Mucosa of descending colon (tissue), 3 donors: ENCODE measurements at regions not wholly inside any gene's neighbourhood (a gene's known extent, or its start where the extent isn't known, plus 50 kb on each side); places are given as distances from the start of the nearest gene placed in this dataset.
A peak's percentile ranks its signal among the peaks of the same experiment; 100 is the strongest.

ENCODE experiments used
- ATAC-seq: fragments of 200-7000 bp; cut with Tn5 transposase; one replicate; pipeline ENCODE4 v1.9.1; 2020; ENCODE audit warnings: mild to moderate bottlenecking, moderate library complexity
- DNase-seq, 3 donors: peaks; one replicate each; pipeline ENCODE4 v3.0.0-alpha.2; 2020
- H3K36me3 ChIP-seq: fragments of 200-600 bp; one replicate; pipeline ENCODE4 v1.8.0; 2021; ENCODE audit warnings: low read depth, mild to moderate bottlenecking
- H3K4me1 ChIP-seq: fragments of 200-600 bp; one replicate; pipeline ENCODE4 v1.8.0; 2021; ENCODE audit warnings: low read depth, mild to moderate bottlenecking
- H3K4me3 ChIP-seq: fragments of 200-600 bp; one replicate; pipeline ENCODE4 v1.8.0; 2021; ENCODE audit warnings: mild to moderate bottlenecking
- H3K9me3 ChIP-seq: fragments of 200-600 bp; one replicate; pipeline ENCODE4 v1.8.0; 2021; ENCODE audit warnings: mild to moderate bottlenecking
- intact Hi-C, 2 donors: fragments of 100-400 bp; cut with DNase I in 1 of 2; cut with micrococcal nuclease in 1 of 2; formaldehyde crosslinking; loops; one replicate each; pipeline versions ENCODE4 v1.11.0 to v1.11.1; 2022; cut with DNase I, micrococcal nuclease
- TF ChIP-seq, protein P1 (sequence below): fragments of 200-600 bp; IDR thresholded peaks from one replicate; pipeline ENCODE4 v1.8.0; 2022; ENCODE audit warnings: antibody characterized with exemption, mild to moderate bottlenecking
- donor health status: DM: no; HTN: no; CAD: no; lungs with moderate emphysema.
- donor health status: DM: no; HTN: no; CAD: no.
- donor health status: DM: no; HTN: yes; CAD: no.

- Histone ChIP-seq H3K9me3 (no peaks in the 10 kb centered on the region), H3K4me1 (no peaks in the 10 kb centered on the region), H3K36me3 (no peaks in the 10 kb centered on the region), H3K4me3 (no peak overlapping the region)
- intact Hi-C loops: no loop called here
- ATAC-seq (no peak), DNase-seq (no peak)
- TF ChIP-seq, protein P1, sequence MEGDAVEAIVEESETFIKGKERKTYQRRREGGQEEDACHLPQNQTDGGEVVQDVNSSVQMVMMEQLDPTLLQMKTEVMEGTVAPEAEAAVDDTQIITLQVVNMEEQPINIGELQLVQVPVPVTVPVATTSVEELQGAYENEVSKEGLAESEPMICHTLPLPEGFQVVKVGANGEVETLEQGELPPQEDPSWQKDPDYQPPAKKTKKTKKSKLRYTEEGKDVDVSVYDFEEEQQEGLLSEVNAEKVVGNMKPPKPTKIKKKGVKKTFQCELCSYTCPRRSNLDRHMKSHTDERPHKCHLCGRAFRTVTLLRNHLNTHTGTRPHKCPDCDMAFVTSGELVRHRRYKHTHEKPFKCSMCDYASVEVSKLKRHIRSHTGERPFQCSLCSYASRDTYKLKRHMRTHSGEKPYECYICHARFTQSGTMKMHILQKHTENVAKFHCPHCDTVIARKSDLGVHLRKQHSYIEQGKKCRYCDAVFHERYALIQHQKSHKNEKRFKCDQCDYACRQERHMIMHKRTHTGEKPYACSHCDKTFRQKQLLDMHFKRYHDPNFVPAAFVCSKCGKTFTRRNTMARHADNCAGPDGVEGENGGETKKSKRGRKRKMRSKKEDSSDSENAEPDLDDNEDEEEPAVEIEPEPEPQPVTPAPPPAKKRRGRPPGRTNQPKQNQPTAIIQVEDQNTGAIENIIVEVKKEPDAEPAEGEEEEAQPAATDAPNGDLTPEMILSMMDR: no peak
These were observed 211.7 kb downstream of the PLK2 start for GRCh38 chr5:58248221-58248620.

GRCh38 chr5:58246461-58246944, 213.4 kb downstream of the PLK2 start:
- Histone ChIP-seq H3K36me3 (no peaks in the 10 kb centered on the region), H3K4me3 (no peak overlapping the region), H3K4me1 (no peaks in the 10 kb centered on the region), H3K9me3 (no peaks in the 10 kb centered on the region)
- no peak for DNase-seq
- intact Hi-C loops: no loop called here
- TF ChIP-seq, protein P1: no peak
- ATAC-seq: no peak

DNA sequence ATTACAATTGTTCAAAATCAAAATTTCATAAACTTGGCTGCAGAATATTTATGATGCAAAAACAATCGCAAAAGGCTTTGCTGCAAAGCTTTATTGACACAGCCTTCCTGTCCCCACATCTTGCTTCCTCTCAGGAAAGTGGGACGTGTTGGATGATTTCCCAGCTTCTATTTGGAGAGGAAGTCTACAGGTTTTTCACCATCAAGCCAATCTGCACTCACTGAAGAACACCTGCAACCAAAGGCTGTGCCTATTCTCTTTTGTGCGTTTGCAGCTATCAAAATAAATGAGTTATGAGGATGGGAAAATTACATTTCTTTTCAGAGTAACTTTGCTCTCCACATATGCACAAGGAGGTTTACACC, 214.4 kb downstream of the PLK2 start:
- DNase-seq (no peak), ATAC-seq (no peak)
- no peak overlapping the region for H3K4me3 ChIP-seq

GRCh38 chr5:58244819-58245475, 214.9 kb downstream of the PLK2 start:
- Histone ChIP-seq H3K9me3 (no peaks in the 10 kb centered on the region), H3K36me3 (no peaks in the 10 kb centered on the region), H3K4me3 (no peak overlapping the region), H3K4me1 (no peaks in the 10 kb centered on the region)
- TF ChIP-seq, protein P1: no peak
- intact Hi-C loops: no loop called here
- DNase-seq (no peak), ATAC-seq (no peak)

More for the DNA sequence above, 214.4 kb downstream of the PLK2 start:
- TF ChIP-seq, protein P1: no peak
- Histone ChIP-seq H3K4me1 (no peaks in the 10 kb centered on the region), H3K9me3 (no peaks in the 10 kb centered on the region), H3K36me3 (no peaks in the 10 kb centered on the region)
- intact Hi-C loops: no loop called here

- intact Hi-C loops: no loop called here
- Histone ChIP-seq H3K4me3 (no peak overlapping the region), H3K9me3 (no peaks in the 10 kb centered on the region), H3K4me1 (no peaks in the 10 kb centered on the region), H3K36me3 (no peaks in the 10 kb centered on the region)
- TF ChIP-seq, protein P1: no peak
- ATAC-seq: peak; percentile 42
- DNase-seq: no peak
These were observed 218.5 kb downstream of the PLK2 start for GRCh38 chr5:58241389-58241788.

GRCh38 chr5:58240322-58240721, 219.6 kb downstream of the PLK2 start:
- Histone ChIP-seq H3K4me1 (no peaks in the 10 kb centered on the region), H3K9me3 (no peaks in the 10 kb centered on the region), H3K4me3 (no peak overlapping the region), H3K36me3 (no peaks in the 10 kb centered on the region)
- DNase-seq (no peak), ATAC-seq (no peak)
- intact Hi-C loops: no loop called here
- TF ChIP-seq, protein P1: no peak
